Daoy (cell line): ENCODE measurements at regions not wholly inside any gene's neighbourhood (a gene's known extent, or its start where the extent isn't known, plus 50 kb on each side); places are given as distances from the start of the nearest gene placed in this dataset.

Experiments
- DNase-seq: peaks from one replicate; pipeline ENCODE4 v3.0.0-alpha.2; 2015; ENCODE audit warnings: low read depth

DNA sequence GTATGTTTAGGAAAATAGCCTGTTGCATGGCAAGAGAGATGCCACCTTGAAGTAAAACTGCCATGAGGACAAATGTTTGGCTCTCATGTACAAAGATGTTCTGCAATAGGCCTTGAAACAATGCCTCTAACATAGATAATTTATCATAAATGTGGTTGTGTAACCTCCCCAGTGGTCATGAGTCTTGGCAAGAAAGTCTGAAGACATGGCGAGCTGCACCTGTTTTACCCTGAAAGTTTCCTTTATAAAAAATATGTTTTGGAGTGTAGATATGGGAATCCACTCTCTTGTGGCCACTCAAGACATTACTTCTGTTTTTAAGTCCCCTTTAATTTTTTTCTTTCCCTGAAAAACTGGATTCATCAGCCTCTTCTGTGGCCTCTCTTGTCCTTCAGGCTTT is 2217.1 kb downstream of the NCAM2 start:
- no peak for DNase-seq
